PC-9 (cell line): ENCODE measurements at regions not wholly inside any gene's neighbourhood (a gene's known extent, or its start where the extent isn't known, plus 50 kb on each side); places are given as distances from the start of the nearest gene placed in this dataset.

Experiments
- BruUV-seq: library from RNA; stranded (reverse); fragments of 400-500 nt; replicated peaks from 2 replicates; lab custom pipeline; 2021; lab: Mats Ljungman, UMichigan
- CTCF ChIA-PET: fragments of 300-600 bp; sonication (Branson Sonifier 250); formaldehyde crosslinking; loops from one replicate; lab custom pipeline; 2022; ENCODE audit warnings: antibody characterized with exemption; lab: Charles Lee
- POLR2A ChIA-PET: fragments of 300-600 bp; sonication (Branson Sonifier 250); formaldehyde crosslinking; loops from one replicate; lab custom pipeline; 2022; ENCODE audit warnings: antibody characterized with exemption; ENCODE audit not compliant: unreplicated experiment; lab: Charles Lee
- DNase-seq, 2 experiments: peaks; one replicate each; pipeline versions ENCODE4 v3.0.0 to v3.0.0-alpha.2; 2015 to 2022; ENCODE audit warnings: mixed read lengths in 1 of 2
- H2AFZ ChIP-seq: fragments of 200-600 bp; sonication (generic); 2 replicates; pipeline ENCODE4 v1.8.1; 2017; ENCODE audit warnings: antibody characterized with exemption
- H3F3A ChIP-seq: fragments of 200-600 bp; sonication (generic); 2 replicates; pipeline ENCODE4 v1.8.1; 2017; ENCODE audit warnings: antibody characterized with exemption, mild to moderate bottlenecking, low read depth; ENCODE audit not compliant: insufficient read depth
- H3K27ac ChIP-seq: fragments of 200-600 bp; sonication (generic); 2 replicates; pipeline ENCODE4 v1.6.1; 2016; ENCODE audit warnings: mixed run types
- H3K27me3 ChIP-seq: fragments of 200-600 bp; sonication (generic); 2 replicates; pipeline ENCODE4 v1.6.1; 2016; ENCODE audit warnings: low read depth, mixed run types; ENCODE audit not compliant: insufficient read depth
- H3K36me3 ChIP-seq: fragments of 200-600 bp; sonication (generic); 2 replicates; pipeline ENCODE4 v1.6.1; 2016; ENCODE audit warnings: low read depth, mixed run types
- H3K4me1 ChIP-seq: fragments of 200-600 bp; sonication (generic); replicated peaks from 2 replicates; pipeline ENCODE4 v1.6.1; 2016; ENCODE audit warnings: mixed run types; ENCODE audit not compliant: insufficient read depth
- H3K4me2 ChIP-seq: fragments of 200-600 bp; sonication (generic); 2 replicates; pipeline ENCODE4 v1.6.1; 2017; ENCODE audit warnings: mixed run types
- H3K4me3 ChIP-seq: fragments of 200-600 bp; sonication (generic); 2 replicates; pipeline ENCODE4 v1.6.1; 2016; ENCODE audit warnings: mixed run types
- H3K79me2 ChIP-seq: fragments of 200-600 bp; sonication (generic); 2 replicates; pipeline ENCODE4 v1.6.1; 2017; ENCODE audit warnings: low read depth, mixed run types
- H3K9me2 ChIP-seq: fragments of 200-600 bp; sonication (generic); 2 replicates; pipeline ENCODE4 v1.8.1; 2017; ENCODE audit warnings: mild to moderate bottlenecking; ENCODE audit not compliant: insufficient read depth
- H3K9me3 ChIP-seq: fragments of 200-600 bp; sonication (generic); 2 replicates; pipeline ENCODE4 v1.8.1; 2016; ENCODE audit warnings: low read depth; ENCODE audit not compliant: insufficient read depth
- H4K20me1 ChIP-seq: fragments of 200-600 bp; sonication (generic); 2 replicates; pipeline ENCODE4 v1.8.1; 2017; ENCODE audit not compliant: insufficient read depth
- CTCF ChIP-seq: fragments of 200-600 bp; sonication (generic); conservative IDR thresholded peaks from 2 replicates; pipeline ENCODE4 v1.6.1; 2017; ENCODE audit warnings: mixed run types, antibody characterized with exemption, mild to moderate bottlenecking, moderate library complexity
- EZH2 ChIP-seq: fragments of 200-600 bp; sonication (generic); IDR thresholded peaks from 2 replicates; pipeline ENCODE4 v1.8.0; 2017; ENCODE audit warnings: antibody characterized with exemption, low read depth
- intact Hi-C: fragments of 100-400 bp; cut with micrococcal nuclease; formaldehyde crosslinking; loops from one replicate; pipeline ENCODE4 v1.10.0; 2022; ENCODE audit not compliant: unreplicated experiment

GRCh38 chr5:4198461-4198860 is 602.8 kb downstream of the IRX1 start:
- DNase-seq = no peak
- no TSS peak for BruUV-seq
- no peaks in the 10 kb centered on the region for H3K79me2 ChIP-seq
- no peak overlapping the region for H3K27ac ChIP-seq
- H3K27me3 ChIP-seq = peaks cover 90% of the 10 kb centered on the region
- peaks cover 7% of the 10 kb centered on the region; the same call in 1 of the 2 replicates for H3K9me3 ChIP-seq
- H3K4me1 ChIP-seq = no peaks in the 10 kb centered on the region
- no peak overlapping the region for H3K4me3 ChIP-seq
- TF ChIP-seq CTCF (no peak), EZH2 (no peak)
- H3K4me2 ChIP-seq = no peak overlapping the region
- H3F3A ChIP-seq = no peaks in the 10 kb centered on the region
- H3K36me3 ChIP-seq = no peaks in the 10 kb centered on the region
- ChIA-PET CTCF (no interaction called here), POLR2A (no interaction called here)
- peaks cover 11% of the 10 kb centered on the region for H4K20me1 ChIP-seq
- intact Hi-C loops = no loop called here
- no peak overlapping the region for H2AFZ ChIP-seq
- no peaks in the 10 kb centered on the region for H3K9me2 ChIP-seq

DNA sequence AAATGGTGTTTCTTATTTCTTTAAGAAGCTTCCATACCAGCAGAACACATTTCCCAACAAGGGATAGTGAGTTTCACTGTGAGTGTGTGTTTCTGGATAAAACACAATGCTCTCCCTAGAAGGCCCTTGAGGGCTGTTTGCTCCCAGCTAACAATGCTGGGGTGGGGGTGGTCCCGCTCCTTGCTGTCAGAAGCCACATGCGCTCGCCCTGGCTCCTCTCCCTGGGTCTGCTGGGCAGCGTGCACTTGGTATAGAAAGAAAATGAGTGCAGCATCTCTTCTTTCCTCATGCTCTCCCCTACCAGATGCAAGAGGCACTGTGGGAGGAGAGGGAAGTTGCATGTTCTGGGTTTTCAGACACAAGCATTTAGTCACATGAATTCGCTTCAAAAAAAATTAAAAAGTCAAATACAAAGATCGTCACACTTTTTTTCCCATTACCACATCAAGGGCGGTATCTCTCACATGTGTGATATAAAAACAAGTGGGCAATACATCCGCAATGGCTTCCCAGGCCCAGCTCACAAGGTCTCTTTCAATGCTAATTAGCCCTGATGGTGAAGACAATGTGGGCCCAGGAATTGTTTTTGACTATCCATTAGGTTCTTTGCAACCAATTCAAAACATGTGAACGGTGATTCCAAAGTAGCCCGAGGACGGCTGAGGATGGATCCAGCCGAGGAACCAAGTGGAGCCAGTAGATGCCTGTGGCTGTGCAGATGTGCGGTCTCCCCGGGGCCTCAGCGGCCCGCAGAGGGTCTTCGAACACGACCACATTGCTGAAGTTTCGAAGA is 603.6 kb downstream of the IRX1 start:
- Histone ChIP-seq H3K79me2 (no peaks in the 10 kb centered on the region), H2AFZ (no peak overlapping the region)

DNA sequence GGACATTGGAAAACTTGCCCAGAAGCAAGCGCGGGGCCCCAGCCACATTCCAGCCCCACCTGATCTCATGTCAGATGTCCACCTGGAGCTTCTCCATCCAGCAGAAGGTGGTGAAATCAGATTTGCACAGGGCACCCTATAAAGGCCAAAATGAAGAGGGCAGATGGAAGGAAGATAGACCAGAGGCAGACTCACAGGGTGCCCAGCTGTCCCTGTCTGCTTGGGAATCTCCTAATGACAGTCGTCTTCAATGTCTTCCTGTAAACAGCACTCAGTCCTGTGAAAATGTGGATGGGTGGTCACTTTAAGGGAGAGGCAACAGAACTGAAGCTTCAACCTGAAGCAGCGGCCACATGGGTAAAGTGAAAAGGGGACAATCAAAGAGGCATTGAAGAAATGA is 607.5 kb downstream of the IRX1 start:
- no peak overlapping the region for H3K27ac ChIP-seq
- no peak overlapping the region for H2AFZ ChIP-seq
- ChIA-PET CTCF (no interaction called here), POLR2A (no interaction called here)
- no TSS peak for BruUV-seq
- no peaks in the 10 kb centered on the region for H3K4me1 ChIP-seq
- no peak for TF ChIP-seq EZH2
- no peak for TF ChIP-seq CTCF
- no peaks in the 10 kb centered on the region for H3K79me2 ChIP-seq
- no peaks in the 10 kb centered on the region for H3K9me2 ChIP-seq
- H3F3A ChIP-seq = no peaks in the 10 kb centered on the region
- H3K4me3 ChIP-seq = no peak overlapping the region
- no peaks in the 10 kb centered on the region for H3K9me3 ChIP-seq
- H4K20me1 ChIP-seq = no peaks in the 10 kb centered on the region; the same call in 1 of the 2 replicates
- no peaks in the 10 kb centered on the region for H3K36me3 ChIP-seq
- intact Hi-C loops = no loop called here
- no peak for DNase-seq
- H3K27me3 ChIP-seq = peaks cover 94% of the 10 kb centered on the region
- H3K4me2 ChIP-seq = no peak overlapping the region

More for the DNA sequence above, 603.6 kb downstream of the IRX1 start:
- ChIA-PET POLR2A (no interaction called here), CTCF (no interaction called here)
- intact Hi-C loops = no loop called here
- peaks cover 5% of the 10 kb centered on the region for H4K20me1 ChIP-seq
- H3K4me3 ChIP-seq = no peak overlapping the region
- no peaks in the 10 kb centered on the region for H3K36me3 ChIP-seq
- H3K4me1 ChIP-seq = no peaks in the 10 kb centered on the region
- H3K27me3 ChIP-seq = peaks cover 84% of the 10 kb centered on the region
- no peak for DNase-seq
- H3K4me2 ChIP-seq = no peak overlapping the region
- H3F3A ChIP-seq = no peaks in the 10 kb centered on the region
- peaks cover 1% of the 10 kb centered on the region; the same call in 1 of the 2 replicates for H3K9me3 ChIP-seq
- BruUV-seq = no TSS peak
- TF ChIP-seq CTCF = no peak
- no peak for TF ChIP-seq EZH2
- H3K27ac ChIP-seq = no peak overlapping the region
- H3K9me2 ChIP-seq = no peaks in the 10 kb centered on the region
